ENCODE measurements at regions not wholly inside any gene's neighbourhood (a gene's known extent, or its start where the extent isn't known, plus 50 kb on each side); places are given as distances from the start of the nearest gene placed in this dataset.
"Not testable (repeated sequence)": the region's sequence is repeated elsewhere in the genome, so short reads cannot be mapped to it uniquely, and the experiment has no call there.

GRCh38 chr4:22598113-22599047 lies 82.5 kb upstream of the ADGRA3 start:
- not testable (repeated sequence) for H3K4me1 ChIP-seq (ENCODE audit: low read length); H3K36me3 ChIP-seq (ENCODE audit: insufficient read depth, low read length); H3K9ac ChIP-seq (ENCODE audit: low read length); H3K4me2 ChIP-seq (ENCODE audit: low read depth, low read length, poor library complexity, severe bottlenecking); H3K27me3 ChIP-seq (ENCODE audit: low read length); H2AFZ ChIP-seq (ENCODE audit: low read length); DNase-seq; H4K20me1 ChIP-seq (ENCODE audit: insufficient read depth, low read depth, low read length); H3K79me2 ChIP-seq (ENCODE audit: low read length); H3K9me3 ChIP-seq (ENCODE audit: low read length); H3K27ac ChIP-seq (ENCODE audit: low read length); H3K9me2 ChIP-seq (replicated peaks; ENCODE audit: insufficient read depth, low read length); H3K4me3 ChIP-seq (ENCODE audit: low read length)

GRCh38 chr4:22599228-22599928 lies 83.5 kb upstream of the ADGRA3 start:
- H3K4me2 ChIP-seq (ENCODE audit: low read depth, low read length, poor library complexity, severe bottlenecking); H4K20me1 ChIP-seq (ENCODE audit: insufficient read depth, low read depth, low read length); H2AFZ ChIP-seq (ENCODE audit: low read length); H3K27me3 ChIP-seq (ENCODE audit: low read length); H3K36me3 ChIP-seq (ENCODE audit: insufficient read depth, low read length); H3K4me1 ChIP-seq (ENCODE audit: low read length); H3K4me3 ChIP-seq (ENCODE audit: low read length); H3K79me2 ChIP-seq (ENCODE audit: low read length); H3K9me3 ChIP-seq (ENCODE audit: low read length); H3K27ac ChIP-seq (ENCODE audit: low read length); DNase-seq; H3K9ac ChIP-seq (ENCODE audit: low read length); H3K9me2 ChIP-seq (replicated peaks; ENCODE audit: insufficient read depth, low read length): not testable (repeated sequence)

GRCh38 chr4:22599929-22600432 lies 84.1 kb upstream of the ADGRA3 start:
- H3K9me3 ChIP-seq (ENCODE audit: low read length); H3K9me2 ChIP-seq (replicated peaks; ENCODE audit: insufficient read depth, low read length): not testable (repeated sequence)

GRCh38 chr4:22601638-22602037 lies 85.8 kb upstream of the ADGRA3 start:
- not testable (repeated sequence) for H3K4me2 ChIP-seq (ENCODE audit: low read depth, low read length, poor library complexity, severe bottlenecking); H3K4me3 ChIP-seq (ENCODE audit: low read length); H3K9me3 ChIP-seq (ENCODE audit: low read length); H3K27ac ChIP-seq (ENCODE audit: low read length); H3K36me3 ChIP-seq (ENCODE audit: insufficient read depth, low read length); DNase-seq; H3K27me3 ChIP-seq (ENCODE audit: low read length); H3K4me1 ChIP-seq (ENCODE audit: low read length); H3K9ac ChIP-seq (ENCODE audit: low read length); H4K20me1 ChIP-seq (ENCODE audit: insufficient read depth, low read depth, low read length); H2AFZ ChIP-seq (ENCODE audit: low read length); H3K9me2 ChIP-seq (replicated peaks; ENCODE audit: insufficient read depth, low read length); H3K79me2 ChIP-seq (ENCODE audit: low read length)

More at GRCh38 chr4:22599929-22600432, 84.1 kb upstream of the ADGRA3 start:
- not testable (repeated sequence) for H3K4me1 ChIP-seq (ENCODE audit: low read length); H3K27me3 ChIP-seq (ENCODE audit: low read length); H3K4me3 ChIP-seq (ENCODE audit: low read length); H4K20me1 ChIP-seq (ENCODE audit: insufficient read depth, low read depth, low read length); H3K9ac ChIP-seq (ENCODE audit: low read length); H3K79me2 ChIP-seq (ENCODE audit: low read length); DNase-seq; H3K36me3 ChIP-seq (ENCODE audit: insufficient read depth, low read length); H3K4me2 ChIP-seq (ENCODE audit: low read depth, low read length, poor library complexity, severe bottlenecking); H3K27ac ChIP-seq (ENCODE audit: low read length); H2AFZ ChIP-seq (ENCODE audit: low read length)

GRCh38 chr4:22607382-22607781 lies 85.4 kb upstream of the GBA3 start:
- no peak overlapping the region for H3K4me2 ChIP-seq (ENCODE audit: low read depth, low read length, poor library complexity, severe bottlenecking)
- H3K36me3 ChIP-seq (ENCODE audit: insufficient read depth, low read length), result no peaks in the 10 kb centered on the region
- peak; percentile 72 for DNase-seq
- no peaks in the 10 kb centered on the region for H3K9me2 ChIP-seq (replicated peaks; ENCODE audit: insufficient read depth, low read length)
- no peaks in the 10 kb centered on the region for H3K9me3 ChIP-seq (ENCODE audit: low read length)
- no peaks in the 10 kb centered on the region for H3K4me1 ChIP-seq (ENCODE audit: low read length)
- no peak overlapping the region for H3K27ac ChIP-seq (ENCODE audit: low read length)
- H3K27me3 ChIP-seq (ENCODE audit: low read length), result no peaks in the 10 kb centered on the region
- H3K4me3 ChIP-seq (ENCODE audit: low read length), result no peak overlapping the region
- no peak overlapping the region for H2AFZ ChIP-seq (ENCODE audit: low read length)
- no peaks in the 10 kb centered on the region for H3K79me2 ChIP-seq (ENCODE audit: low read length)
- no peak overlapping the region for H3K9ac ChIP-seq (ENCODE audit: low read length)
- no peaks in the 10 kb centered on the region for H4K20me1 ChIP-seq (ENCODE audit: insufficient read depth, low read depth, low read length)

GRCh38 chr4:22609951-22610525 lies 82.7 kb upstream of the GBA3 start:
- not testable (repeated sequence) for H3K27ac ChIP-seq (ENCODE audit: low read length); H3K27me3 ChIP-seq (ENCODE audit: low read length); H3K79me2 ChIP-seq (ENCODE audit: low read length); H3K9me2 ChIP-seq (replicated peaks; ENCODE audit: insufficient read depth, low read length); H3K9me3 ChIP-seq (ENCODE audit: low read length); H3K36me3 ChIP-seq (ENCODE audit: insufficient read depth, low read length); DNase-seq; H3K9ac ChIP-seq (ENCODE audit: low read length); H3K4me1 ChIP-seq (ENCODE audit: low read length); H3K4me3 ChIP-seq (ENCODE audit: low read length); H4K20me1 ChIP-seq (ENCODE audit: insufficient read depth, low read depth, low read length); H3K4me2 ChIP-seq (ENCODE audit: low read depth, low read length, poor library complexity, severe bottlenecking); H2AFZ ChIP-seq (ENCODE audit: low read length)

DNA sequence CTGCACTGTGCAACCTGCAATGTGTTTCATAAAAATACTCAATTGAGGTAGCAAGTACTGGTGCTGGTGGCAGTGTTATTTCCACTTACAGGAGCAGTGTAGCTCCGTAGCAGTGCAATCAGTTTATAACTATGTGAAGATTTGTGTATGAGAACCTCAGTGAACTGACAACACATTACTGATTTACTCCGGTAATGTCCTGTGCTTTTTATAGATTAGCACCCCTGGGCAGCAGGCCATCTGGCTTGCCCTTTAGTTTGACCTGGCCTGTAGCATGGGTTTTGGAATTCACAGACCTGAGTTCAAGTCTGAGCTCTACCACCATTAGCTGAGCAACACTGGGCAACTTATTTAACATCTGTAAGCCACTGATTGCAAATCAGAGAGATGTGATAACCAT lies 78.6 kb upstream of the GBA3 start:
- H3K27ac ChIP-seq (ENCODE audit: low read length), result no peak overlapping the region
- H3K4me2 ChIP-seq (ENCODE audit: low read depth, low read length, poor library complexity, severe bottlenecking), result no peak overlapping the region
- no peaks in the 10 kb centered on the region for H3K79me2 ChIP-seq (ENCODE audit: low read length)
- no peaks in the 10 kb centered on the region for H3K9me2 ChIP-seq (replicated peaks; ENCODE audit: insufficient read depth, low read length)
- no peaks in the 10 kb centered on the region for H3K36me3 ChIP-seq (ENCODE audit: insufficient read depth, low read length)
- H3K4me1 ChIP-seq (ENCODE audit: low read length), result no peaks in the 10 kb centered on the region
- DNase-seq, result no peak
- no peaks in the 10 kb centered on the region for H4K20me1 ChIP-seq (ENCODE audit: insufficient read depth, low read depth, low read length)
- no peak overlapping the region for H2AFZ ChIP-seq (ENCODE audit: low read length)
- no peak overlapping the region for H3K9ac ChIP-seq (ENCODE audit: low read length)
- no peaks in the 10 kb centered on the region for H3K9me3 ChIP-seq (ENCODE audit: low read length)
- no peaks in the 10 kb centered on the region for H3K27me3 ChIP-seq (ENCODE audit: low read length)
- no peak overlapping the region for H3K4me3 ChIP-seq (ENCODE audit: low read length)

DNA sequence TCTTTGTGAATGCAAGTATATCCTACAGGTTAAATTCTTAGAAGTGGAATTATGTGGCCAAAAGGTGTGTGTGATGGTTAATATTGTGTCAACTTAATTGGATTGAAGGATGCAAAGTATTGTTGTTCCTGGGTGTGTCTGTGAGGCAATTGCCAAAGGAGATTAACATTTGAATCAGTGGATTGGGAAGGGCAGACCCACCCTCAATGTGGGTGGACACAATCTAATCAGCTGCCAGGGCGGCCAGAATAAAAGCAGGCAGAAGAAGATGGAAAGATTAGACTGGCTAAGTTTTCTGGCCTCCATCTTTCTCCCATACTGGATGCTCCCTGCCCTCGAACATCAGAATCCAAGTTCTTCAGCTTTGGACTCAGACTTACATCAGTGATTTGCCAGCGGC lies 76.2 kb upstream of the GBA3 start:
- H4K20me1 ChIP-seq (ENCODE audit: insufficient read depth, low read depth, low read length), result no peaks in the 10 kb centered on the region
- H3K9me3 ChIP-seq (ENCODE audit: low read length), result no peaks in the 10 kb centered on the region
- no peak for DNase-seq
- no peak overlapping the region for H3K9ac ChIP-seq (ENCODE audit: low read length)
- no peak overlapping the region for H3K4me3 ChIP-seq (ENCODE audit: low read length)
- H3K79me2 ChIP-seq (ENCODE audit: low read length), result no peaks in the 10 kb centered on the region
- no peaks in the 10 kb centered on the region for H3K4me1 ChIP-seq (ENCODE audit: low read length)
- no peak overlapping the region for H3K27ac ChIP-seq (ENCODE audit: low read length)
- H3K27me3 ChIP-seq (ENCODE audit: low read length), result no peaks in the 10 kb centered on the region
- H3K9me2 ChIP-seq (replicated peaks; ENCODE audit: insufficient read depth, low read length), result no peaks in the 10 kb centered on the region
- no peak overlapping the region for H2AFZ ChIP-seq (ENCODE audit: low read length)
- H3K4me2 ChIP-seq (ENCODE audit: low read depth, low read length, poor library complexity, severe bottlenecking), result no peak overlapping the region
- H3K36me3 ChIP-seq (ENCODE audit: insufficient read depth, low read length), result no peaks in the 10 kb centered on the region
